Smooth muscle cell (in vitro differentiated cells): ENCODE measurements at regions not wholly inside any gene's neighbourhood (a gene's known extent, or its start where the extent isn't known, plus 50 kb on each side); places are given as distances from the start of the nearest gene placed in this dataset.
"Not testable (repeated sequence)": the region's sequence is repeated elsewhere in the genome, so short reads cannot be mapped to it uniquely, and the experiment has no call there.

Experiments
- DNase-seq: peaks from one replicate; lab custom pipeline; 2025; ENCODE audit not compliant: unreplicated experiment; lab: John Stamatoyannopoulos, UW
- H2AFZ ChIP-seq: fragments of 200-600 bp; sonication (generic); 2 replicates; pipeline ENCODE4 v1.6.0; 2016; ENCODE audit warnings: antibody characterized with exemption, low read depth, mild to moderate bottlenecking
- H3F3A ChIP-seq: fragments of 200-600 bp; sonication (generic); 2 replicates; pipeline ENCODE4 v1.6.0; 2017; ENCODE audit warnings: antibody characterized with exemption, low read depth
- H3K27ac ChIP-seq: fragments of 200-600 bp; sonication (generic); 2 replicates; pipeline ENCODE4 v1.5.1; 2016; ENCODE audit warnings: low read depth, mild to moderate bottlenecking
- H3K27me3 ChIP-seq: fragments of 200-600 bp; sonication (generic); 2 replicates; pipeline ENCODE4 v1.6.1; 2016; ENCODE audit warnings: low read depth, mild to moderate bottlenecking
- H3K36me3 ChIP-seq: fragments of 200-600 bp; sonication (generic); 2 replicates; pipeline ENCODE4 v1.5.1; 2016; ENCODE audit warnings: low read depth
- H3K4me1 ChIP-seq: fragments of 200-600 bp; sonication (generic); 2 replicates; pipeline ENCODE4 v1.5.1; 2016; ENCODE audit warnings: low read depth
- H3K4me2 ChIP-seq: fragments of 200-600 bp; sonication (generic); 2 replicates; pipeline ENCODE4 v1.6.0; 2016; ENCODE audit warnings: mild to moderate bottlenecking
- H3K4me3 ChIP-seq: fragments of 200-600 bp; sonication (generic); 2 replicates; pipeline ENCODE4 v1.5.1; 2016; ENCODE audit warnings: mild to moderate bottlenecking
- H3K79me2 ChIP-seq: fragments of 200-600 bp; sonication (generic); 2 replicates; pipeline ENCODE4 v1.6.0; 2016; ENCODE audit warnings: low read depth, mild to moderate bottlenecking
- H3K9ac ChIP-seq: fragments of 200-600 bp; sonication (generic); 2 replicates; pipeline ENCODE4 v1.6.0; 2016; ENCODE audit warnings: low read depth
- H3K9me3 ChIP-seq: fragments of 200-600 bp; sonication (generic); replicated peaks from 2 replicates; pipeline ENCODE4 v1.5.1; 2016; ENCODE audit warnings: low read depth
- H4K20me1 ChIP-seq: fragments of 200-600 bp; sonication (generic); 2 replicates; pipeline ENCODE4 v1.6.0; 2016; ENCODE audit warnings: low read depth
- CTCF ChIP-seq: fragments of 200-600 bp; sonication (generic); IDR thresholded peaks from 2 replicates; pipeline ENCODE4 v1.5.1; 2017; ENCODE audit warnings: borderline replicate concordance, mild to moderate bottlenecking, antibody characterized with exemption; ENCODE audit not compliant: insufficient read depth, poor library complexity, severe bottlenecking
- WGBS: methylation state at CpG from one replicate; pipeline ENCODE4 v1.1.7; 2016; ENCODE audit warnings: low lambda C conversion rate; 5-methylcytosine and 5-hydroxymethylcytosine counted together

- no peaks in the 10 kb centered on the region for H3K4me1 ChIP-seq
- no peak overlapping the region for H3K4me3 ChIP-seq
- no peak overlapping the region for H3K4me2 ChIP-seq
- no peaks in the 10 kb centered on the region for H3K36me3 ChIP-seq
- H3K27me3 ChIP-seq: peaks cover 66% of the 10 kb centered on the region
- H4K20me1 ChIP-seq: no peaks in the 10 kb centered on the region
- no peak for TF ChIP-seq CTCF
- H3K79me2 ChIP-seq: no peaks in the 10 kb centered on the region
- H3K9me3 ChIP-seq: no peaks in the 10 kb centered on the region
- no peak overlapping the region for H3K9ac ChIP-seq
- no peaks in the 10 kb centered on the region for H3F3A ChIP-seq
- no peak for DNase-seq
- WGBS: 30% methylated on average over 1 of the region's 1 CpG
- H2AFZ ChIP-seq: no peak overlapping the region
- H3K27ac ChIP-seq: no peak overlapping the region
Observed at GRCh38 chr12:114152066-114152465, 185.9 kb upstream of the RBM19 start.

- not testable (repeated sequence) for H4K20me1 ChIP-seq, DNase-seq, H2AFZ ChIP-seq
Observed at GRCh38 chr12:114150584-114150983, 184.5 kb upstream of the RBM19 start.

GRCh38 chr12:114141921-114142564, 175.9 kb upstream of the RBM19 start:
- Histone ChIP-seq H3K4me1 (no peaks in the 10 kb centered on the region), H3K27ac (no peak overlapping the region), H3K9me3 (no peaks in the 10 kb centered on the region), H4K20me1 (no peaks in the 10 kb centered on the region), H3K36me3 (no peaks in the 10 kb centered on the region), H2AFZ (no peak overlapping the region), H3K27me3 (peaks cover 50% of the 10 kb centered on the region), H3F3A (no peaks in the 10 kb centered on the region), H3K79me2 (no peaks in the 10 kb centered on the region), H3K4me3 (no peak overlapping the region), H3K4me2 (no peak overlapping the region), H3K9ac (no peak overlapping the region)
- WGBS: 78% methylated on average over 4 of the region's 4 CpGs
- DNase-seq: no peak
- no peak for TF ChIP-seq CTCF

More at GRCh38 chr12:114150584-114150983, 184.5 kb upstream of the RBM19 start:
- peaks cover 76% of the 10 kb centered on the region for H3K27me3 ChIP-seq
- H3K9me3 ChIP-seq, H3F3A ChIP-seq, H3K79me2 ChIP-seq, H3K36me3 ChIP-seq, H3K27ac ChIP-seq, H3K9ac ChIP-seq, H3K4me2 ChIP-seq, H3K4me3 ChIP-seq, H3K4me1 ChIP-seq: not testable (repeated sequence)

- no peaks in the 10 kb centered on the region for H3K9me3 ChIP-seq
- H3K4me1 ChIP-seq: no peaks in the 10 kb centered on the region
- H3K27me3 ChIP-seq: peaks cover 53% of the 10 kb centered on the region
- H3K27ac ChIP-seq: no peak overlapping the region
- H3F3A ChIP-seq: no peaks in the 10 kb centered on the region
- H4K20me1 ChIP-seq: no peaks in the 10 kb centered on the region
- H3K79me2 ChIP-seq: no peaks in the 10 kb centered on the region
- H3K4me2 ChIP-seq: no peak overlapping the region
- no peaks in the 10 kb centered on the region for H3K36me3 ChIP-seq
- no peak for DNase-seq
- no peak overlapping the region for H3K9ac ChIP-seq
- no peak for TF ChIP-seq CTCF
- H3K4me3 ChIP-seq: no peak overlapping the region
- no peak overlapping the region for H2AFZ ChIP-seq
Observed at GRCh38 chr12:114140576-114140975, 174.5 kb upstream of the RBM19 start.
